WI38 (cell line): ENCODE measurements at regions not wholly inside any gene's neighbourhood (a gene's known extent, or its start where the extent isn't known, plus 50 kb on each side); places are given as distances from the start of the nearest gene placed in this dataset.

Source experiments
- H3K4me3 ChIP-seq: 2 replicates; pipeline ENCODE4 v1.5.1; 2011; ENCODE audit warnings: low read depth, mild to moderate bottlenecking, control low read depth, low read length
- CTCF ChIP-seq: IDR thresholded peaks from 2 replicates; pipeline ENCODE4 v1.5.1; 2012; ENCODE audit warnings: low read depth, mild to moderate bottlenecking, control low read depth, low read length

- H3K4me3 ChIP-seq, result no peak overlapping the region
- TF ChIP-seq CTCF, result no peak
These were observed 139.6 kb downstream of the HAPSTR1 start for GRCh38 chr16:9231039-9231438.

GRCh38 chr16:9232102-9232770, 140.8 kb downstream of the HAPSTR1 start:
- no peak overlapping the region for H3K4me3 ChIP-seq
- TF ChIP-seq CTCF, result no peak

GRCh38 chr16:9235867-9236266, 144.4 kb downstream of the HAPSTR1 start:
- TF ChIP-seq CTCF, result no peak
- H3K4me3 ChIP-seq, result no peak overlapping the region

GRCh38 chr16:9236319-9236718, 144.9 kb downstream of the HAPSTR1 start:
- H3K4me3 ChIP-seq, result no peak overlapping the region
- no peak for TF ChIP-seq CTCF

GRCh38 chr16:9238346-9238745, 146.9 kb downstream of the HAPSTR1 start:
- no peak overlapping the region for H3K4me3 ChIP-seq
- no peak for TF ChIP-seq CTCF

- no peak overlapping the region for H3K4me3 ChIP-seq
- TF ChIP-seq CTCF, result no peak
These were observed 149.7 kb downstream of the HAPSTR1 start for GRCh38 chr16:9241177-9241576.

GRCh38 chr16:9248162-9248561, 156.7 kb downstream of the HAPSTR1 start:
- no peak overlapping the region for H3K4me3 ChIP-seq
- no peak for TF ChIP-seq CTCF
